GM12864 (cell line): ENCODE measurements at regions not wholly inside any gene's neighbourhood (a gene's known extent, or its start where the extent isn't known, plus 50 kb on each side); places are given as distances from the start of the nearest gene placed in this dataset.

Source experiments
- DNase-seq: peaks from one replicate; pipeline ENCODE4 v3.0.0-alpha.2; 2011; ENCODE audit warnings: low read depth
- H3K4me3 ChIP-seq: 2 replicates; pipeline ENCODE4 v1.5.1; 2011; ENCODE audit warnings: mild to moderate bottlenecking, low read depth, low read length, control low read depth
- CTCF ChIP-seq: IDR thresholded peaks from 2 replicates; pipeline ENCODE4 v1.5.1; 2011; ENCODE audit warnings: low read depth, mild to moderate bottlenecking, moderate library complexity, low read length, control low read depth, inconsistent platforms; ENCODE audit errors: missing control alignments

GRCh38 chr11:11747570-11747969 lies 94.2 kb upstream of the USP47 start:
- H3K4me3 ChIP-seq, result no peak overlapping the region
- no peak for TF ChIP-seq CTCF
- DNase-seq, result no peak

GRCh38 chr11:11746449-11746848 lies 95.3 kb upstream of the USP47 start:
- DNase-seq, result no peak
- H3K4me3 ChIP-seq, result no peak overlapping the region
- TF ChIP-seq CTCF, result no peak

GRCh38 chr11:11743216-11743615 lies 98.6 kb upstream of the USP47 start:
- no peak for TF ChIP-seq CTCF
- no peak overlapping the region for H3K4me3 ChIP-seq
- DNase-seq, result no peak

- H3K4me3 ChIP-seq, result no peak overlapping the region
- DNase-seq, result no peak
- TF ChIP-seq CTCF, result no peak
Measured at GRCh38 chr11:11742486-11742885, 99.3 kb upstream of the USP47 start.

- H3K4me3 ChIP-seq, result no peak overlapping the region
- DNase-seq, result no peak
- TF ChIP-seq CTCF, result no peak
Measured at GRCh38 chr11:11740836-11741235, 100.9 kb upstream of the USP47 start.

GRCh38 chr11:11740073-11740702 lies 101.6 kb upstream of the USP47 start:
- DNase-seq, result no peak
- H3K4me3 ChIP-seq, result no peak overlapping the region
- TF ChIP-seq CTCF, result no peak

GRCh38 chr11:11738370-11738769 lies 103.4 kb upstream of the USP47 start:
- DNase-seq, result no peak
- H3K4me3 ChIP-seq, result no peak overlapping the region
- no peak for TF ChIP-seq CTCF
